Transverse colon (tissue), 4 donors: ENCODE measurements at regions not wholly inside any gene's neighbourhood (a gene's known extent, or its start where the extent isn't known, plus 50 kb on each side); places are given as distances from the start of the nearest gene placed in this dataset.

Experiments
- DNase-seq: peaks from one replicate; pipeline ENCODE4 v3.0.0-alpha.2; 2019
- H3K27ac ChIP-seq, 4 donors: fragments of 200-600 bp; sonication (generic); 2 replicates each; pipeline ENCODE4 v1.5.1; 2016 to 2018; ENCODE audit warnings: inconsistent platforms in 4 of 4
- H3K27me3 ChIP-seq: fragments of 200-600 bp; sonication (generic); 2 replicates; pipeline ENCODE4 v1.5.1; 2017; ENCODE audit warnings: inconsistent platforms
- H3K36me3 ChIP-seq, 4 donors: fragments of 200-600 bp; sonication (generic); 2 replicates each; pipeline ENCODE4 v1.5.1; 2017 to 2019; ENCODE audit warnings: inconsistent platforms in 4 of 4
- H3K4me1 ChIP-seq, 4 donors: fragments of 200-600 bp; sonication (generic); 2 replicates each; pipeline ENCODE4 v1.5.1; 2017 to 2020; ENCODE audit warnings: inconsistent platforms in 4 of 4
- H3K4me3 ChIP-seq, 4 donors: fragments of 200-600 bp; sonication (generic); 1 replicate in 1 of 4; 2 replicates in 3 of 4; pipeline versions ENCODE4 v1.5.1 to v1.6.1; 2017 to 2019; ENCODE audit warnings: inconsistent platforms in 4 of 4
- H3K9me3 ChIP-seq, 2 donors: fragments of 200-600 bp; sonication (generic); 2 replicates each; pipeline ENCODE4 v1.5.1; 2017 to 2019; ENCODE audit warnings: inconsistent platforms in 2 of 2
- CTCF ChIP-seq, 5 experiments: fragments of 200-600 bp in 3 of 5; fragments of 450-650 bp in 2 of 5; sonication (generic) in 3 of 5; IDR thresholded peaks; 1 replicate in 2 of 5; 2 replicates in 3 of 5; pipeline ENCODE4 v1.5.1; 2016 to 2017; ENCODE audit warnings: antibody characterized with exemption in 5 of 5, inconsistent platforms in 3 of 5, mild to moderate bottlenecking in 2 of 5, moderate library complexity in 1 of 5
- EP300 ChIP-seq: sonication (generic); formaldehyde crosslinking; IDR thresholded peaks from one replicate; pipeline ENCODE4 v1.6.1; 2017; ENCODE audit warnings: antibody characterized with exemption, low read depth
- POLR2A ChIP-seq: fragments of 450-650 bp; IDR thresholded peaks from one replicate; pipeline ENCODE4 v1.6.1; 2016; ENCODE audit warnings: antibody characterized with exemption, mild to moderate bottlenecking, moderate library complexity
- POLR2AphosphoS5 ChIP-seq, 3 donors: sonication (generic); formaldehyde crosslinking; IDR thresholded peaks; one replicate each; pipeline ENCODE4 v1.6.1; 2016; ENCODE audit warnings: antibody characterized with exemption in 3 of 3
- WGBS, 2 donors: methylation state at CpG; one replicate each; pipeline ENCODE4 v1.1.5; 2018; ENCODE audit warnings: low coverage in 1 of 2; 5-methylcytosine and 5-hydroxymethylcytosine counted together
- in situ Hi-C, 4 donors: fragments of 200-750 bp; cut with MboI; loops; one replicate each; pipeline versions ENCODE4 v1.15.0 to v1.15.1; 2017; ENCODE audit warnings: low sequenced_read_pairs in 3 of 4, low pct_ligation_motif_present in 1 of 4, low pct_unique_long_range_greater_than_20kb in 1 of 4
- intact Hi-C: fragments of 100-400 bp; cut with DNase I; formaldehyde crosslinking; loops from one replicate; pipeline ENCODE4 v1.15.1; 2023; ENCODE audit warnings: low total_unique reads

GRCh38 chr13:23513455-23513854 is 56.8 kb upstream of the TNFRSF19 start:
- DNase-seq = no peak
- TF ChIP-seq POLR2AphosphoS5 (IDR thresholded peaks at IDR 0.05) = no peak
- TF ChIP-seq CTCF (IDR thresholded peaks at IDR 0.05) = no peak
- TF ChIP-seq POLR2A = no peak
- no peak for TF ChIP-seq EP300
- H3K36me3 ChIP-seq = no peaks in the 10 kb centered on the region
- no peak overlapping the region for H3K27ac ChIP-seq
- H3K4me1 ChIP-seq = no peaks in the 10 kb centered on the region
- H3K9me3 ChIP-seq = no peaks in the 10 kb centered on the region
- H3K4me3 ChIP-seq = no peak overlapping the region
- intact Hi-C loops (no loop called here), in situ Hi-C loops (no loop called here)
- WGBS, 2 donors = 55 to 76% methylated on average over 3 of the region's 3 CpGs
- H3K27me3 ChIP-seq = no peaks in the 10 kb centered on the region

- no peak for DNase-seq
- TF ChIP-seq POLR2A (no peak), POLR2AphosphoS5 (IDR thresholded peaks at IDR 0.05) (no peak), EP300 (no peak), CTCF (IDR thresholded peaks at IDR 0.05) (no peak)
- intact Hi-C loops = no loop called here
- 71% methylated on average over 4 of the region's 4 CpGs; no CpG with 5 or more reads in 1 of the 2 donors for WGBS, 2 donors
- Histone ChIP-seq H3K4me1 (no peaks in the 10 kb centered on the region), H3K36me3 (no peaks in the 10 kb centered on the region), H3K27ac (no peak overlapping the region), H3K4me3 (no peak overlapping the region), H3K27me3 (no peaks in the 10 kb centered on the region), H3K9me3 (no peaks in the 10 kb centered on the region)
- in situ Hi-C loops = no loop called here
Measured at GRCh38 chr13:23514076-23514475, 56.1 kb upstream of the TNFRSF19 start.

- WGBS, 2 donors = 51 to 71% methylated on average over 2 of the region's 2 CpGs
- H3K9me3 ChIP-seq = no peaks in the 10 kb centered on the region
- TF ChIP-seq POLR2A = no peak
- TF ChIP-seq POLR2AphosphoS5 (IDR thresholded peaks at IDR 0.05) = no peak
- TF ChIP-seq EP300 = no peak
- no peak for TF ChIP-seq CTCF (IDR thresholded peaks at IDR 0.05)
- H3K4me3 ChIP-seq = no peak overlapping the region
- no peak overlapping the region for H3K27ac ChIP-seq
- no peaks in the 10 kb centered on the region for H3K4me1 ChIP-seq
- no peaks in the 10 kb centered on the region for H3K36me3 ChIP-seq
- intact Hi-C loops (no loop called here), in situ Hi-C loops (no loop called here)
- H3K27me3 ChIP-seq = no peaks in the 10 kb centered on the region
- no peak for DNase-seq
Measured at GRCh38 chr13:23515116-23515515, 55.1 kb upstream of the TNFRSF19 start.

GRCh38 chr13:23516190-23516589 is 54.0 kb upstream of the TNFRSF19 start:
- Histone ChIP-seq H3K27ac (no peak overlapping the region), H3K4me1 (no peaks in the 10 kb centered on the region), H3K36me3 (no peaks in the 10 kb centered on the region), H3K27me3 (no peaks in the 10 kb centered on the region), H3K4me3 (no peak overlapping the region), H3K9me3 (no peaks in the 10 kb centered on the region)
- WGBS, 2 donors = 64 to 87% methylated on average over 3 of the region's 3 CpGs
- DNase-seq = no peak
- TF ChIP-seq POLR2A (no peak), CTCF (IDR thresholded peaks at IDR 0.05) (no peak), POLR2AphosphoS5 (IDR thresholded peaks at IDR 0.05) (no peak), EP300 (no peak)
- in situ Hi-C loops = no loop called here
- intact Hi-C loops = no loop called here
